Parathyroid adenoma (tissue), 2 donors: ENCODE measurements at regions not wholly inside any gene's neighbourhood (a gene's known extent, or its start where the extent isn't known, plus 50 kb on each side); places are given as distances from the start of the nearest gene placed in this dataset.

Experiments
- H2AFZ ChIP-seq: fragments of 300-600 bp; sonication (generic); one replicate; pipeline ENCODE4 v1.7.0; 2017; ENCODE audit warnings: antibody characterized with exemption, mild to moderate bottlenecking
- H3K27ac ChIP-seq: fragments of 300-600 bp; sonication (generic); one replicate; pipeline ENCODE4 v1.7.0; 2017
- H3K27me3 ChIP-seq: fragments of 300-600 bp; sonication (generic); one replicate; pipeline ENCODE4 v1.7.0; 2017; ENCODE audit warnings: low read length; ENCODE audit not compliant: control insufficient read depth, insufficient read depth
- H3K36me3 ChIP-seq: fragments of 300-600 bp; sonication (generic); one replicate; pipeline ENCODE4 v1.7.0; 2017; ENCODE audit warnings: low read length; ENCODE audit not compliant: control insufficient read depth, insufficient read depth
- H3K4me1 ChIP-seq: fragments of 300-600 bp; sonication (generic); one replicate; pipeline ENCODE4 v1.7.0; 2017; ENCODE audit warnings: control low read depth
- H3K4me2 ChIP-seq: fragments of 300-600 bp; sonication (generic); one replicate; pipeline ENCODE4 v1.7.0; 2017; ENCODE audit warnings: low read length
- H3K4me3 ChIP-seq: fragments of 300-600 bp; sonication (generic); one replicate; pipeline ENCODE4 v1.7.0; 2017; ENCODE audit warnings: low read depth, low read length
- H3K79me2 ChIP-seq: fragments of 300-600 bp; sonication (generic); one replicate; pipeline ENCODE4 v1.7.0; 2017; ENCODE audit warnings: control low read depth
- H3K9ac ChIP-seq: fragments of 300-600 bp; sonication (generic); one replicate; pipeline ENCODE4 v1.7.0; 2017; ENCODE audit warnings: mild to moderate bottlenecking
- H3K9me3 ChIP-seq: fragments of 300-600 bp; sonication (generic); one replicate; pipeline ENCODE4 v1.7.0; 2017; ENCODE audit warnings: low read length; ENCODE audit not compliant: control insufficient read depth
- CTCF ChIP-seq: fragments of 300-600 bp; sonication (generic); IDR thresholded peaks from one replicate; pipeline ENCODE4 v1.7.0; 2017; ENCODE audit warnings: antibody characterized with exemption, mild to moderate bottlenecking
- donor health status: primary hyperparathyroidism.

- Histone ChIP-seq H3K4me2 (no peak overlapping the region), H3K36me3 (no peaks in the 10 kb centered on the region), H3K79me2 (no peaks in the 10 kb centered on the region), H3K9ac (no peak overlapping the region), H3K4me3 (no peak overlapping the region), H3K9me3 (no peaks in the 10 kb centered on the region), H2AFZ (no peak overlapping the region), H3K4me1 (no peaks in the 10 kb centered on the region), H3K27me3 (no peaks in the 10 kb centered on the region), H3K27ac (no peak overlapping the region)
- no peak for TF ChIP-seq CTCF
Measured at GRCh38 chr4:187212446-187213080, 488.9 kb upstream of the FAT1 start.

- H3K9ac ChIP-seq = no peak overlapping the region
- no peak overlapping the region for H3K27ac ChIP-seq
- no peak overlapping the region for H2AFZ ChIP-seq
- no peaks in the 10 kb centered on the region for H3K9me3 ChIP-seq
- H3K27me3 ChIP-seq = no peaks in the 10 kb centered on the region
- no peaks in the 10 kb centered on the region for H3K4me1 ChIP-seq
- H3K79me2 ChIP-seq = no peaks in the 10 kb centered on the region
- H3K4me3 ChIP-seq = no peak overlapping the region
- no peak for TF ChIP-seq CTCF
- H3K36me3 ChIP-seq = no peaks in the 10 kb centered on the region
- no peak overlapping the region for H3K4me2 ChIP-seq
Measured at GRCh38 chr4:187215438-187215837, 491.8 kb upstream of the FAT1 start.

- H3K4me2 ChIP-seq = no peak overlapping the region
- H3K4me1 ChIP-seq = no peaks in the 10 kb centered on the region
- TF ChIP-seq CTCF = no peak
- no peak overlapping the region for H2AFZ ChIP-seq
- H3K79me2 ChIP-seq = no peaks in the 10 kb centered on the region
- no peaks in the 10 kb centered on the region for H3K36me3 ChIP-seq
- H3K9me3 ChIP-seq = no peaks in the 10 kb centered on the region
- no peak overlapping the region for H3K27ac ChIP-seq
- H3K27me3 ChIP-seq = no peaks in the 10 kb centered on the region
- no peak overlapping the region for H3K4me3 ChIP-seq
- H3K9ac ChIP-seq = no peak overlapping the region
Measured at GRCh38 chr4:187218705-187219245, 495.1 kb upstream of the FAT1 start.

- TF ChIP-seq CTCF = no peak
- Histone ChIP-seq H3K79me2 (no peaks in the 10 kb centered on the region), H3K36me3 (no peaks in the 10 kb centered on the region), H3K9me3 (no peaks in the 10 kb centered on the region), H3K27ac (no peak overlapping the region), H3K27me3 (no peaks in the 10 kb centered on the region), H3K4me3 (no peak overlapping the region), H3K9ac (no peak overlapping the region), H3K4me1 (no peaks in the 10 kb centered on the region), H3K4me2 (no peak overlapping the region), H2AFZ (no peak overlapping the region)
Measured at GRCh38 chr4:187224560-187224959, 500.9 kb upstream of the FAT1 start.
